Endothelial cell of umbilical vein (primary cell): ENCODE measurements at regions not wholly inside any gene's neighbourhood (a gene's known extent, or its start where the extent isn't known, plus 50 kb on each side); places are given as distances from the start of the nearest gene placed in this dataset.

Source experiments
- CTCF ChIP-seq, 2 donors: IDR thresholded peaks; 1 replicate in 1 of 2; 2 replicates in 1 of 2; pipeline ENCODE4 v1.5.1; 2011; ENCODE audit warnings: low read length in 2 of 2, mild to moderate bottlenecking in 2 of 2, moderate library complexity in 2 of 2, control low read depth in 1 of 2, inconsistent platforms in 1 of 2, low read depth in 1 of 2; ENCODE audit not compliant: insufficient read depth in 1 of 2; ENCODE audit errors: extremely low read depth in 1 of 2
- EZH2 ChIP-seq: IDR thresholded peaks from 2 replicates; pipeline ENCODE4 v1.6.1; 2012; ENCODE audit warnings: borderline replicate concordance, low read depth, mild to moderate bottlenecking, moderate library complexity, low read length, inconsistent platforms; ENCODE audit not compliant: severe bottlenecking
- MAX ChIP-seq: IDR thresholded peaks from 2 replicates; pipeline ENCODE4 v1.6.1; 2011; ENCODE audit not compliant: insufficient read depth, insufficient read length
- POLR2A ChIP-seq: IDR thresholded peaks from 2 replicates; pipeline ENCODE4 v1.6.1; 2012; ENCODE audit warnings: low read depth, mild to moderate bottlenecking, control low read depth, low read length

GRCh38 chr14:61168141-61168540 is 113.0 kb downstream of the TMEM30B start:
- TF ChIP-seq CTCF (IDR thresholded peaks at IDR 0.05; ENCODE audit: extremely low read depth in 1 of 2, insufficient read depth in 1 of 2, low read depth in 1 of 2, low read length in 2 of 2) (no peak), MAX (no peak), EZH2 (no peak), POLR2A (no peak)
